SU-DHL-6 (cell line): ENCODE measurements at regions not wholly inside any gene's neighbourhood (a gene's known extent, or its start where the extent isn't known, plus 50 kb on each side); places are given as distances from the start of the nearest gene placed in this dataset.

Experiments used
- H2AFZ ChIP-seq: fragments of 200-600 bp; sonication (generic); 2 replicates; pipeline ENCODE4 v1.6.1; 2014; ENCODE audit warnings: low read depth, mild to moderate bottlenecking, moderate library complexity, mixed read lengths, antibody characterized with exemption, low read length; ENCODE audit not compliant: severe bottlenecking
- H3F3A ChIP-seq: fragments of 200-600 bp; shearing (Covaris generic); 2 replicates; pipeline ENCODE4 v1.6.0; 2016; ENCODE audit warnings: antibody characterized with exemption, mild to moderate bottlenecking; ENCODE audit not compliant: insufficient read depth
- H3K27ac ChIP-seq: fragments of 200-600 bp; sonication (generic); 2 replicates; pipeline ENCODE4 v1.5.1; 2016; ENCODE audit warnings: low read depth, mild to moderate bottlenecking, low read length, moderate library complexity, mixed read lengths
- H3K27me3 ChIP-seq: fragments of 200-600 bp; sonication (generic), shearing (Covaris generic); 2 replicates; pipeline ENCODE4 v1.6.0; 2014; ENCODE audit warnings: mild to moderate bottlenecking, low read length
- H3K36me3 ChIP-seq: fragments of 200-600 bp; sonication (generic); 2 replicates; pipeline ENCODE4 v1.6.1; 2014; ENCODE audit warnings: mild to moderate bottlenecking, low read length, mixed read lengths
- H3K4me2 ChIP-seq: fragments of 300-600, 200-600 bp; shearing (Covaris generic), sonication (generic); 2 replicates; pipeline ENCODE4 v1.6.0; 2014; ENCODE audit warnings: low read length, low read depth, mild to moderate bottlenecking; ENCODE audit not compliant: poor library complexity, severe bottlenecking
- H3K4me3 ChIP-seq: fragments of 200-600 bp; sonication (generic); 2 replicates; pipeline ENCODE4 v1.5.1; 2014; ENCODE audit warnings: antibody characterized with exemption, low read length, mild to moderate bottlenecking, mixed read lengths; ENCODE audit not compliant: insufficient read depth, poor library complexity, severe bottlenecking
- H3K79me2 ChIP-seq: fragments of 200-600 bp; sonication (generic); 2 replicates; pipeline ENCODE4 v1.6.1; 2014; ENCODE audit warnings: mild to moderate bottlenecking, low read length, moderate library complexity; ENCODE audit not compliant: insufficient read depth
- H3K9ac ChIP-seq: fragments of 200-600 bp; sonication (generic); 2 replicates; pipeline ENCODE4 v1.7.0; 2014; ENCODE audit warnings: mild to moderate bottlenecking, low read length
- H3K9me2 ChIP-seq: fragments of 200-600 bp; sonication (generic); replicated peaks from 2 replicates; pipeline ENCODE4 v1.6.1; 2014; ENCODE audit warnings: low read length; ENCODE audit not compliant: insufficient read depth
- H3K9me3 ChIP-seq: fragments of 200-600 bp; sonication (generic); 2 replicates; pipeline ENCODE4 v1.6.1; 2014; ENCODE audit warnings: low read length, mixed read lengths; ENCODE audit not compliant: insufficient read depth
- H4K20me1 ChIP-seq: fragments of 200-600 bp; sonication (generic); 2 replicates; pipeline ENCODE4 v1.6.1; 2014; ENCODE audit warnings: low read depth, mild to moderate bottlenecking, antibody characterized with exemption, low read length, moderate library complexity, mixed read lengths
- EZH2phosphoT487 ChIP-seq: fragments of 200-600 bp; sonication (generic), shearing (Covaris generic); conservative IDR thresholded peaks from 2 replicates; pipeline ENCODE4 v1.6.1; 2018; ENCODE audit warnings: mild to moderate bottlenecking, antibody characterized with exemption, low read length, moderate library complexity, mixed read lengths
- TF ChIP-seq, protein P1 (sequence below): fragments of 200-600 bp; sonication (generic); IDR thresholded peaks from one replicate; pipeline ENCODE4 v1.5.1; 2017; ENCODE audit warnings: antibody characterized with exemption, mild to moderate bottlenecking, low read length, moderate library complexity; ENCODE audit not compliant: insufficient read depth, poor library complexity, severe bottlenecking

DNA sequence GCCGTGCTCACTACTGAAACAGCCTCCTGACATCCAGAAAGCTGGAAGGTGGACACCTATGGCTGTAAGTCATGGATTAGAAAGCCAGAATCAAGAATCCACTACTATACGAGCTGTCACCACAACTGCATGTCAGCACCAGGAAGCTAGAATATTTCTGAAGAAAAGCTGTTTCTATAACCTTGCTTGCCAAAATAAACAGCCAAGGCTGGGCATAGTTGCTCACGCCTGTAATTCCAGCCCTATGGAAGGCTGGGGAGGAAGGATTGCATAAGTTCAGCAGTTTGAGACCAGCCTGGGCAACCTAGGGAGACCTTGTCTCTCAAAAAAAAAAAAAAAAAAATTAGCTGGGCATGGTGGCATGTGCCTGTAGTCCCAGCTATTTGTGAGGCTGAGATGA is 96.3 kb upstream of the GAREM1 start:
- Histone ChIP-seq H3K9ac (no peak overlapping the region), H3K27ac (no peak overlapping the region), H3K27me3 (peaks cover 2% of the 10 kb centered on the region), H3K79me2 (no peaks in the 10 kb centered on the region), H3K4me2 (no peak overlapping the region), H3K9me2 (no peaks in the 10 kb centered on the region), H3F3A (no peaks in the 10 kb centered on the region), H3K4me3 (no peak overlapping the region), H3K36me3 (no peaks in the 10 kb centered on the region), H3K9me3 (no peaks in the 10 kb centered on the region), H4K20me1 (no peaks in the 10 kb centered on the region), H2AFZ (no peak overlapping the region)
- TF ChIP-seq EZH2phosphoT487: no peak
- TF ChIP-seq, protein P1, sequence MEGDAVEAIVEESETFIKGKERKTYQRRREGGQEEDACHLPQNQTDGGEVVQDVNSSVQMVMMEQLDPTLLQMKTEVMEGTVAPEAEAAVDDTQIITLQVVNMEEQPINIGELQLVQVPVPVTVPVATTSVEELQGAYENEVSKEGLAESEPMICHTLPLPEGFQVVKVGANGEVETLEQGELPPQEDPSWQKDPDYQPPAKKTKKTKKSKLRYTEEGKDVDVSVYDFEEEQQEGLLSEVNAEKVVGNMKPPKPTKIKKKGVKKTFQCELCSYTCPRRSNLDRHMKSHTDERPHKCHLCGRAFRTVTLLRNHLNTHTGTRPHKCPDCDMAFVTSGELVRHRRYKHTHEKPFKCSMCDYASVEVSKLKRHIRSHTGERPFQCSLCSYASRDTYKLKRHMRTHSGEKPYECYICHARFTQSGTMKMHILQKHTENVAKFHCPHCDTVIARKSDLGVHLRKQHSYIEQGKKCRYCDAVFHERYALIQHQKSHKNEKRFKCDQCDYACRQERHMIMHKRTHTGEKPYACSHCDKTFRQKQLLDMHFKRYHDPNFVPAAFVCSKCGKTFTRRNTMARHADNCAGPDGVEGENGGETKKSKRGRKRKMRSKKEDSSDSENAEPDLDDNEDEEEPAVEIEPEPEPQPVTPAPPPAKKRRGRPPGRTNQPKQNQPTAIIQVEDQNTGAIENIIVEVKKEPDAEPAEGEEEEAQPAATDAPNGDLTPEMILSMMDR: no peak

DNA sequence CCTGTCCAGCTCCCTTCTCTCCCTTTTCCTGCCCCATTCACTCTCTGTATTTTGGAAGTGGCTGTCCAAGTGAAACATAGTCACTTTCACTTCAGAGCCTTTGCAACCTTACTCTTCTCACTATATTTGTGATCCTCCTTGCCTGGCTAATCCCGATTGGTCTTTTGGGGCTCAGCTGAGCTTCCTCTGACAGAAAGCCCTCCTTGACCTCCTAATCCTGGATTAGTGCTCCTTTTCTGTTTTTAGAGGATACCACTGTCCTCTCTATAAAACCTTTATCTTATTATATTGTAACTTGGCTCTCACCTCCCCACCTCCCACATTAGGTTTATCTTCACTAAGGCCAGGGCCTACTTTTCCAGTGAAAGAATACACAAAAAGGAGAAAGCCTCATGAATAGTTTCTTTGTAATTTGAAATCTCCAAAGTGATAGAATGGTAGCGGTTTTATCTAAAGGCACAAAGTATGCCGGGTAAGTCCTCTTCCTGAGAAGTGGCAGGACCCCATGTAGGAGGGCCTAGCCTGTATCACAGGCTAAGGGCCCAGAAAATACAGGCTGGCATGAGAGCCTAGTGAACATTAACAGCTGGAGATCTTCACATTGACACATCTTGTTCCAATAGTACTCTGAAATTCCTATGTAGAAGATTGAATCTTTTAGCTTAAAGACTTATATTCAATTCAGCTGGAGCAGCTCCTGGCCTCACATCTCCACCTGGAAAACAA is 83.1 kb upstream of the GAREM1 start:
- Histone ChIP-seq H2AFZ (no peak overlapping the region), H3K4me3 (no peak overlapping the region), H3K36me3 (no peaks in the 10 kb centered on the region), H3K9me3 (no peaks in the 10 kb centered on the region), H3K9me2 (no peaks in the 10 kb centered on the region), H3F3A (no peaks in the 10 kb centered on the region), H3K4me2 (no peak overlapping the region), H3K27me3 (no peaks in the 10 kb centered on the region), H3K79me2 (no peaks in the 10 kb centered on the region), H3K9ac (no peak overlapping the region), H3K27ac (no peak overlapping the region), H4K20me1 (no peaks in the 10 kb centered on the region)
- TF ChIP-seq EZH2phosphoT487: no peak
- TF ChIP-seq, protein P1: no peak

DNA sequence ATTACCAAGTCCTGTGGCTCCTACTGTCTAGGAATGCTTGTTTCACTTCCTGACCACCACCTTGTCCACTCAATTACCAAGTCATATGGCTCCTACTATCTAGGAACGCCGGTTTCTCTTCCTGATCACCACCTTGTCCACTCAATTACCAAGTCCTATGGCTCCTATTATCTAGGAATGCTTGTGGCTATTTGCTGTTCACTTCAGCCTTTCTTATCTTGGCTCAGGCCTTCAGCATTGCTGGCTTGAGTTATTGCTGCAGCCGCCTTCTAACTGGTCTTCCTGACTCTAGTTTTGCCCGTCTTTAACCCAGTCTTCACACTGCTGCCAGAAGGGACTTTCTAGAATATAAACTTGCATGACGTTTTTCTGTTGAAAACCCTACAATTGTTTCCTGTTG is 82.5 kb upstream of the GAREM1 start:
- H2AFZ ChIP-seq: no peak overlapping the region
- H3K9me3 ChIP-seq: no peaks in the 10 kb centered on the region
- no peaks in the 10 kb centered on the region for H3K27me3 ChIP-seq
- H3K4me2 ChIP-seq: no peak overlapping the region
- H3K9ac ChIP-seq: no peak overlapping the region
- no peak overlapping the region for H3K4me3 ChIP-seq
- no peaks in the 10 kb centered on the region for H3F3A ChIP-seq
- no peak overlapping the region for H3K27ac ChIP-seq
- no peaks in the 10 kb centered on the region for H4K20me1 ChIP-seq
- TF ChIP-seq, protein P1: no peak
- no peak for TF ChIP-seq EZH2phosphoT487
- no peaks in the 10 kb centered on the region for H3K36me3 ChIP-seq
- H3K79me2 ChIP-seq: no peaks in the 10 kb centered on the region
- no peaks in the 10 kb centered on the region for H3K9me2 ChIP-seq
